Activated CD4-positive, alpha-beta memory T cell treated with anti-CD3 and anti-CD28 coated beads for 36 hours (primary cell): ENCODE measurements at regions not wholly inside any gene's neighbourhood (a gene's known extent, or its start where the extent isn't known, plus 50 kb on each side); places are given as distances from the start of the nearest gene placed in this dataset.
"Not testable (repeated sequence)": the region's sequence is repeated elsewhere in the genome, so short reads cannot be mapped to it uniquely, and the experiment has no call there.

Experiments used
- CTCF ChIA-PET: fragments of 350-600 bp; sonication (Branson Sonifier 250); formaldehyde crosslinking; loops from one replicate; lab custom pipeline; 2021; ENCODE audit warnings: antibody characterized with exemption, inconsistent platforms; lab: Charles Lee
- POLR2A ChIA-PET: fragments of 350-600 bp; sonication (Branson Sonifier 250); formaldehyde crosslinking; loops from one replicate; lab custom pipeline; 2021; ENCODE audit warnings: antibody characterized with exemption; lab: Charles Lee
- DNase-seq: peaks from one replicate; pipeline ENCODE4 v3.0.0-alpha.2; 2020
- H3K27ac Mint-ChIP-seq: one replicate; pipeline ENCODE4 v1.8.0; 2021; ENCODE audit warnings: mixed read lengths
- H3K27me3 Mint-ChIP-seq: one replicate; pipeline ENCODE4 v1.8.0; 2021; ENCODE audit warnings: mixed read lengths
- H3K36me3 Mint-ChIP-seq: one replicate; pipeline ENCODE4 v1.8.0; 2021; ENCODE audit warnings: mixed read lengths
- H3K4me1 Mint-ChIP-seq: one replicate; pipeline ENCODE4 v1.8.0; 2021; ENCODE audit warnings: low read depth, mixed read lengths
- H3K4me3 Mint-ChIP-seq: one replicate; pipeline ENCODE4 v1.8.0; 2021; ENCODE audit warnings: mild to moderate bottlenecking, mixed read lengths
- H3K9me3 Mint-ChIP-seq: one replicate; pipeline ENCODE4 v1.8.0; 2021; ENCODE audit warnings: mixed read lengths
- intact Hi-C: fragments of 100-400 bp; cut with micrococcal nuclease; formaldehyde crosslinking; loops from one replicate; pipeline ENCODE4 v1.15.1; 2023

DNA sequence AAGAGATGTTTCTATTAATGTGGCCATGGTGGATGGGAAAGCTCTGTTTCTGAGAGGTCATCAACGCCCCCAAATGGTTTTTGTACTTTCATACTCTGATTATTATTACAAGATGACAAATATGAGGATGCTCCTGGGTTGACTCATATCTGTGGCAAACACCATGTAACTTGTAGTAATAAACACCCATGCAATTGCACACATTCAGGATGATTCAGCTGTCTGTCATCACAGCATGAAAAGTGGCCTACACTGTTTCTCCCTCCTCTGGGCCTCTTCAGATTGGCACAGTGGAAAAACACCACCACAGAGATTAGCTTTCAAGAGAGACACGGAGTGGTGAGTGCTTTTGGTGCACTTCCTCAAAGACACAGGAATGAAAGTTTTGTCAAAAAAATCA, 85.4 kb downstream of the MTNR1B start:
- POLR2A ChIA-PET = interaction anchor here (2.3 kb wide), 1 partner anchor 92 kb away, joined by 9 read pairs; no protein-coding TSS in a partner anchor
- DNase-seq = peak; percentile 43

DNA sequence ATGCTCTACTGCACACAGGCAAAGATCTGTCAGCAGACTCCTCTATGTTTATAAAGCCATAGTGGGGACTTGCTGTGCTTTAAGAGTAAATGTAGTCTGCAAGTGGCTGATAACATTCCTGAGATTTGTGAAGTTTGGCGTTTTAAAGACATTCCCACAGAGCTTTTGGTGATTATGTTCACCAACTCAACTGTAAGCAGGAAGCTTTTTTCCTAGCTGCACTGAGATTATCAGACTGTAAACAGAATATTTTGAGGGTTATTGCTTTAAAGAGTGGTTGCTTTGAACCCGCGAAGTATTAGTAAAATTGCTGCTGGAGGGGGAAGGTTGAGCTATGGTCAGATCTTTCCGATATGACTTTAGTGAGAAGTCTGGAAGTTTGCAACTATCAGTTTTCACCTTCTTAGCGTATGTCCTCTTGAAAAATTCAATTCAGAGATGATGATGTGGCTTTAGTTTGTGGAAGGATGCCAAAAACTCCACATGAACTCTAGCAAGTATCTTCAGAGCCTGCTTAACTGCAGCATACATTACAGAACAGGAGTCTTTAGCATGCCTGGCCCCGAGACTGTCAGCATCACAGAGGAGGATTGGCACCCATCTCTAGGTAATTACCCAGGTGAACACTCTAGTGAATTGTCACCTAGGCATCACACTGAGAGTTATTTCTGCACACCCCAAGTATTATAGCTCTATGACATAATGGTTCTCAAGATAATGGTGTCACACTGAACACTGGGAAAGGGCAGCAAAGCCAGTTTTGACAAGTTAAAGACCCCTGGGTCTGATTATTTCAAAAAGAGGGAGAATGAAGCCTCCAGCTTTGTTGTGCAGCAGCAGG, 89.9 kb downstream of the MTNR1B start:
- intact Hi-C loops = loop anchor here (10.0 kb wide), 1 partner anchor 485 kb away; the partner anchor contains the start of gene SMCO4
- ChIA-PET CTCF (no interaction called here), POLR2A (no interaction called here)
- H3K27me3 Mint-ChIP-seq = peaks cover 7% of the 10 kb centered on the region
- H3K4me3 Mint-ChIP-seq = no peak overlapping the region
- no peaks in the 10 kb centered on the region for H3K36me3 Mint-ChIP-seq
- peaks cover 6% of the 10 kb centered on the region for H3K4me1 Mint-ChIP-seq
- H3K9me3 Mint-ChIP-seq = peaks cover 7% of the 10 kb centered on the region
- DNase-seq = no peak
- no peak overlapping the region for H3K27ac Mint-ChIP-seq

More for the DNA sequence above, 85.4 kb downstream of the MTNR1B start:
- peaks cover 8% of the 10 kb centered on the region for H3K4me1 Mint-ChIP-seq
- H3K9me3 Mint-ChIP-seq = peaks cover 7% of the 10 kb centered on the region
- peak overlapping the region; percentile 7 for H3K4me3 Mint-ChIP-seq
- H3K27ac Mint-ChIP-seq = peak overlapping the region; percentile 75
- H3K36me3 Mint-ChIP-seq = no peaks in the 10 kb centered on the region
- intact Hi-C loops = loop anchor here (1.0 to 10.0 kb wide), 3 partner anchors 24 to 490 kb away; partner anchors contain the start of gene SMCO4
- CTCF ChIA-PET = interaction anchor here (0.6 to 1.0 kb wide), 2 partner anchors 113 to 570 kb away, joined by 3 read pairs; no protein-coding TSS in a partner anchor
- peaks cover 6% of the 10 kb centered on the region for H3K27me3 Mint-ChIP-seq

DNA sequence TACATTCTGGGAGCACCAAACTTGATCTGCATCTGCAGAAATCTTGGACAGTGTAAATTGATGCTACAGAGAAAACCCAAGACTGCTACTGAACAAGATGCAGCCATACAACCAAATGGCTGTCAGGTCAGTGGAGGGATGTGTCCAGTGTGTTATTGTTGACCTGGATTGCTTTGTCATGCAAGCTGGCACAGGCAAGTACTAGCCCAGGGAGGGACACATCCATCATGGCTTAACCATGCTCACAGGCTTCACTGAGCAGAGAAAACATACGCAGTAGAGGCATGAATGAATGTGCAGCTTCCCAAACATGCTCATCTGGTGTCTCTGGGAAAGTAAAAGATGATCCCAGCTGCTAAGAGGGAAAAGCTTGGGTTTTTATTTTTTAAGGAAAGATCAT, 93.6 kb downstream of the MTNR1B start:
- Mint-ChIP-seq H3K4me1 (no peaks in the 10 kb centered on the region), H3K27ac (no peak overlapping the region), H3K36me3 (no peaks in the 10 kb centered on the region), H3K4me3 (no peak overlapping the region), H3K27me3 (peaks cover 16% of the 10 kb centered on the region), H3K9me3 (no peaks in the 10 kb centered on the region)
- ChIA-PET CTCF (no interaction called here), POLR2A (no interaction called here)
- intact Hi-C loops = no loop called here
- no peak for DNase-seq

DNA sequence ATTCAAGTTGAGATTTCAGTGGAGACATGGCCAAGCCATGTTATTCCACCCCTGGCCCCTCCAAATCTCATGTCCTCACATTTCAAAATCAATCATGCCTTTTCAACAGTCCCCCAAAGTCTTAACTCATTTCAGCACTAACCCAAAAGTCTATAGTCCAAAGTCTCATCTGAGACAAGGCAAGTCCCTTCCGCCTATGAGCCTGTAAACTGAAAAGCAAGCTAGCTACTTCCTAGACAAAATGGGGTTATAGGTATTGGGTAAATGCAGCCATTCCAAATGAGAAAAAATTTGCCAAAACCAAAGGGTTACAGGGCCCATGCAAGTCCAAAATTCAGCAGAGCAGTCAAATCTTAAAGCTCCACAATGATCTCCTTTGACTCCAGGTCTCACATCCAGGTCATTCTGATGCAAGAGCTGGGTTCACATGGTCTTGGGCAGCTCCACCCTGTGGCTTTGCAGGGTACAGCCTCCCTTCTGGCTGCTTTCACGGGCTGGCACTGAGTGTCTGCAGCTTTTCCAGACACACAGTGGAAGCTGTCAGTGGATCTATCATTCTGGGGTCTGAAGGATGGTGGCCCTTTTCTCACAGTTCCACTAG, 95.7 kb downstream of the MTNR1B start:
- POLR2A ChIA-PET, H3K4me1 Mint-ChIP-seq, H3K4me3 Mint-ChIP-seq, H3K36me3 Mint-ChIP-seq, H3K27ac Mint-ChIP-seq, H3K9me3 Mint-ChIP-seq: not testable (repeated sequence)
- CTCF ChIA-PET = interaction anchor here (1.4 to 2.6 kb wide), 2 partner anchors 11 to 123 kb away, joined by 3 to 14 read pairs; no protein-coding TSS in a partner anchor
- intact Hi-C loops = loop anchor here (1.0 kb wide), 1 partner anchor 123 kb away; no protein-coding TSS in a partner anchor
- peaks cover 16% of the 10 kb centered on the region for H3K27me3 Mint-ChIP-seq
- peak; percentile 43 for DNase-seq

DNA sequence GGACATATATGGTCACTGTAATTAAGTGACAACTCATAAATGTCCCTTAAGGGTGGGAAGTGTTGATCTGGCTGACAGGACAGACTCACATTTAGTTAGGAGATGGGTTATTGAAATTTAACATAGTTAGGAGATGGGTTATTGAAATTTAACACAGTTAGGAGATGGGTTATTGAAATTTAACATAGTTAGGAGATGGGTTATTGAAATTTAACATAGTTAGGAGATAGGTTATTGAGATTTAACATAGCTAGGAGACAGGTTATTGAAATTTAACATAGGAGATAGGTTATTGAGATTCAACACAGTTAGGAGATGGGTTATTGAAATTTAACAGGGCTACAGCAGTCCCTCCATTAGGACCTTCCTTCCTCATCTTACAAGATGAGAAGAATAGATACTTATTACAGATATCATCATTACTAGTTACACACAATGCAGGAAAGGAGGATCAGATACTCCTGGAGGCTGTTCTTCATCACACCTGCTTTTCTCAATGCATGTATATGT, 98.5 kb downstream of the MTNR1B start:
- Mint-ChIP-seq H3K36me3 (no peaks in the 10 kb centered on the region), H3K27me3 (peaks cover 10% of the 10 kb centered on the region), H3K27ac (no peak overlapping the region), H3K4me3 (no peak overlapping the region), H3K4me1 (no peaks in the 10 kb centered on the region), H3K9me3 (no peaks in the 10 kb centered on the region)
- intact Hi-C loops = no loop called here
- ChIA-PET POLR2A (no interaction called here), CTCF (no interaction called here)
- DNase-seq = no peak

DNA sequence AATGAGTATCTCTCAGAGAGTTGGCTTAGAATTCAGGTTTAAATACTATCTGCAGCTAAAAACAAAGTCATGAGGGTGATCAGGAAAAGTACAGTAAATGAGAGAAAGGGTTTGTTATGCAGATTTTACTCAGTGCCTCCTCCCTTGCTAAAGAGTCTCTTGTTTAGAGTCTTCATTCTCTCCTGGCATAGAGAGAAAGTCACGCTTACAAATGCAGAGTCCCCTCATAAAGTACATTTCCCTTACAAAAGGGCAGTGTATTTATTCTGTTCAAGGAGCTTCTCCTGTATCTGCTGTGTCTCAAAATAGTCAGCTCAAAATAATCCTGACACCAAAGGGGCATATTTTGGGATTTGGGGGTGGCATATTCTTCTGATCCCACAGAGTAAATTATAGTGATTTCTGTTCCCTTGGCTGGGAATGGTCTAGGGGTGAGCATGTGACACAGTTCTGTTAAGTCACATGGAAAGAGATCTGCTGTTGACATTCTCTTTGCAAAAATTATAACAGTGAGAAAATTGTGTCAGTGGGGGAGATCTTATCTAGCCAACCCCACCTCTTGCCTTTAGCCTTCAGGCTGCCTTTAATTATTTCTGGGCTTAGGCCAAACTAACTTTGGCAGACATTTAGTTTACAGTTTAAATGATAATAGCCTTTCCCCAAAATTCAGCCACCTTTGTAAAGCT, 102.9 kb downstream of the MTNR1B start:
- Mint-ChIP-seq H3K27ac (no peak overlapping the region), H3K9me3 (no peaks in the 10 kb centered on the region), H3K4me3 (no peak overlapping the region), H3K4me1 (no peaks in the 10 kb centered on the region), H3K36me3 (no peaks in the 10 kb centered on the region), H3K27me3 (peaks cover 4% of the 10 kb centered on the region)
- intact Hi-C loops = no loop called here
- no peak for DNase-seq
- ChIA-PET POLR2A (no interaction called here), CTCF (no interaction called here)

DNA sequence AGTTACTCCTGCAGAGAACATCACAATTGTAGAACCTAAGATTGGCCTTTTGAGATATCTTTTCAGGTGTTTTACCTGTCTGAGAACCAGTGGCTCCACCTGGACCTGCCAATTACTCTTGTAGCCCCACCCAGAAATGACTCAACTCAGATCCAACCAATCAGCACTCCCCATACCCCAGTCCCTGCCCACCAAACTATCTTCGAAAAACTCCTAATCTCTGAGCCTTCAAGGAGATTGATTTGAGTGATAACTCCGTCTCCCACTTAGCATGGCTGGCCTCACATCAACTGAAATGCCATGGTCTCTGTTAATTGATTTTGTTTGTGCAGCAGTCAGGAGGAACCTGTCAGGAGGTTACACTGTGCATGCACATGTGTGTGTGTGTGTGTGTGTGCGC, 103.6 kb downstream of the MTNR1B start:
- H3K27me3 Mint-ChIP-seq = peaks cover 6% of the 10 kb centered on the region
- H3K36me3 Mint-ChIP-seq = no peaks in the 10 kb centered on the region
- POLR2A ChIA-PET = no interaction called here
- H3K4me3 Mint-ChIP-seq = no peak overlapping the region
- DNase-seq = no peak
- CTCF ChIA-PET = no interaction called here
- no peaks in the 10 kb centered on the region for H3K4me1 Mint-ChIP-seq
- no peak overlapping the region for H3K27ac Mint-ChIP-seq
- H3K9me3 Mint-ChIP-seq = no peaks in the 10 kb centered on the region
- intact Hi-C loops = no loop called here

DNA sequence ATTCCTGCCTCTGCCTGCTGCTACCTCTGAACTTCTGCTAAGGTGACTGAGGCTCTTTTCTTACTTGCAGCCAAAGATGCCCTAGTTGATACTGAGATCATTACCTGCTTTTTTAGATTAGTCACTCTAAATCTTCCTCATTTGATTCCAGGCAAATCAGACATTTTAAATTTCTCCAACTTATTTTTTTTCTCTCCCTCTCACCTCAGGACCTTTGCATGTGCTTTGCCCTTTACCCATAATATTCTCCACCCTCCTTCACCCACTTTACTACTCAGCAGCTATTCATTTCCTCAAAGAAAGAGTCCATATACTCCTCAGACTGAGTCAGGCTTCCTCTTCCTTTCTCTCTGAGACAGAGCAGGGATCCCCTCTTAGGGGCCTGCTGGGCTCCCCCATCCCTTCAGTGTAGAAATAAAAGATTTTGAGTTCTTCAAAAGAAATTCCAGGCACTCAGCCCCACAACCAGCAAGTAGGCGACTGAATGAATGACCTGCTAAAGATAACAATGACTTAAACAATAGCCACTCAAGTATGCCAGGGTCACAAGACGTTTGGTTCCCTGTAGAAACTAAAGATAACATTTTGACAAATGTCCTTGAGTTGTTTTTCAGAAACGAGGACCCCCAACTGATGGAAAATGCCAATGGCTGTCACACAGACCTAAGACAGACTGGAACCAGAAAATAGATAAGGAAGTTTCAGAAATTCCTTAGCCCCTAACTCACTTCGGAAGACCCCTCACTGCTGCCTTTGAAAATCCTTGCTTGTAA, 104.2 kb downstream of the MTNR1B start:
- POLR2A ChIA-PET = no interaction called here
- CTCF ChIA-PET = no interaction called here
- H3K27ac Mint-ChIP-seq = no peak overlapping the region
- H3K9me3 Mint-ChIP-seq = no peaks in the 10 kb centered on the region
- H3K4me1 Mint-ChIP-seq = no peaks in the 10 kb centered on the region
- peaks cover 6% of the 10 kb centered on the region for H3K27me3 Mint-ChIP-seq
- intact Hi-C loops = no loop called here
- H3K4me3 Mint-ChIP-seq = no peak overlapping the region
- no peaks in the 10 kb centered on the region for H3K36me3 Mint-ChIP-seq
- no peak for DNase-seq

DNA sequence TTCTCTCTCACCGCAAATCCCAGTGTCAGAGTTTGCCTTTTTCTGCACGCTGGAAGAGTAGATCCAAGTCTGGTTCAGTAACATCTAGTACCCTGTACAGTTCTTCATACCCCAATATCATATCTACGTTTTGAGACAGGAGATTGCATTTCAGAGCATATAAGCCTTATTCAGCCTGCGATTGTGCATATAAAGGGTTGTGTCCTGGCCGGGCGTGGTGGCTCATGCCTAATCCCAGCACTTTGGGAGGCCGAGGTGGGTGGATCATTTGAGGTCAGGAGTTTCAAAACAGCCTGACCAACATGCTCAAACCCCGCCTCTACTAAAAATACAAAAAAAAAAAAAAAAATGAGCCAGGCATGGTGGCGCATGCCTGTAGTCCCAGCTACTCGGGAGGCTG, 104.9 kb downstream of the MTNR1B start:
- H3K27ac Mint-ChIP-seq = no peak overlapping the region
- POLR2A ChIA-PET = no interaction called here
- H3K4me1 Mint-ChIP-seq = no peaks in the 10 kb centered on the region
- H3K4me3 Mint-ChIP-seq = no peak overlapping the region
- DNase-seq = no peak
- intact Hi-C loops = no loop called here
- no peaks in the 10 kb centered on the region for H3K36me3 Mint-ChIP-seq
- no peaks in the 10 kb centered on the region for H3K9me3 Mint-ChIP-seq
- peaks cover 6% of the 10 kb centered on the region for H3K27me3 Mint-ChIP-seq
- CTCF ChIA-PET = no interaction called here

DNA sequence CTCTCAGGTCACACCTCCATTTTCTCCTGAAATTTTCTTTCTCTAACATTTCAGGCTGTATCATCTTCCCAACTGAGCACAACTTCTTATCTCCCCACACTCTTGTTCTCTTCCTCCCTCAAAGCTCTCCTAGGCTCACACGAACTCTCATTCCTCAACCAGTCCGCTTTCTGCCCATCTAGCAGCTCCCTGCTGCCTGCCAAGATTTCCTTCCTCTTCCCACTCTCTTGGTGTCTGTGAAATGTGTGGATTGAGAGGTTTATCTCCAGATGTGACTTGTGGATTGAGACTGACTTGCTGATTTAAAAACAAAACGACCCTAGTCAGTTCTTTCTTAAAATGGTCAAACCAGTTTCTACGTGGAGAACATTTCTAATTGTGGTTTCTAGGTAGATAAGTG, 106.3 kb downstream of the MTNR1B start:
- Mint-ChIP-seq H3K36me3 (no peaks in the 10 kb centered on the region), H3K27ac (no peak overlapping the region), H3K4me1 (no peaks in the 10 kb centered on the region), H3K9me3 (no peaks in the 10 kb centered on the region), H3K4me3 (no peak overlapping the region), H3K27me3 (peaks cover 6% of the 10 kb centered on the region)
- intact Hi-C loops = no loop called here
- ChIA-PET CTCF (interaction anchor here (1.0 kb wide), 1 partner anchor 10 kb away, joined by 3 read pairs; no protein-coding TSS in a partner anchor), POLR2A (no interaction called here)
- no peak for DNase-seq

DNA sequence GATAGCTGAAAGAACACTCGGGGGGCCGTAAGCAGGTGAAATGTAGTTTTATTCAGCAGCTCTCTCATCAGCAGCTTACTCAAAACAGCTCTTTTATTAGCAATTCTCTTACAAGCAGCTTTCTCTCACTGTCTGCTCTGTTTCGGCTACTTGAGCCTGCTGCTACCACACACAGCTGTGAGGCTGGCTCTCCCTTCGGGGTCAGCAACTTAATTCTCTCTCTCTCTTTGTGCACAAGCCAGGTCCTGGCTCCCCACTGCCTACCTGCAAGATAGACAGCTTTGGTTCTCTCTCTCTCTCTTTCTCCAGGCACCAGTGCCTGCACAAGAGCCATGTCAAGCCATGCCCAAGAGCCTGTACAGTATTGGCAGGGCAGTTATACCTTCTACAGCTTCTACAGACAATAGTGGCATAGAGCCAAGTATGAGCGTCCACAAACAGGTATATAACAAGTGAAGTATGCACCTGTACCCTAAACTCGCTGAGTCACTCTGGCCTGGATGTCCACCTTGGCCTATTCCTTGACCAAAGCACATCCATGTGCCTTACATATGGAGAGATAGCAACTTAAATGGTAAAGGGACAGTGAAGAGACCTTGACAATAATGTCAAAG, 110.8 kb downstream of the MTNR1B start:
- intact Hi-C loops = no loop called here
- H3K4me1 Mint-ChIP-seq = no peaks in the 10 kb centered on the region
- DNase-seq = no peak
- no peak overlapping the region for H3K27ac Mint-ChIP-seq
- CTCF ChIA-PET = no interaction called here
- H3K36me3 Mint-ChIP-seq = no peaks in the 10 kb centered on the region
- H3K27me3 Mint-ChIP-seq = peaks cover 2% of the 10 kb centered on the region
- no peaks in the 10 kb centered on the region for H3K9me3 Mint-ChIP-seq
- POLR2A ChIA-PET = no interaction called here
- no peak overlapping the region for H3K4me3 Mint-ChIP-seq
